ENCODE measurements at regions not wholly inside any gene's neighbourhood (a gene's known extent, or its start where the extent isn't known, plus 50 kb on each side); places are given as distances from the start of the nearest gene placed in this dataset.
"Not testable (repeated sequence)": the region's sequence is repeated elsewhere in the genome, so short reads cannot be mapped to it uniquely, and the experiment has no call there.

- not testable (repeated sequence) for TF ChIP-seq CTCF, POLR2A (IDR thresholded peaks at IDR 0.05)
These were observed 619.3 kb downstream of the TMEM121 start for GRCh38 chr14:106145731-106146130.
